Muscle of back (tissue), 3 donors: ENCODE measurements at regions not wholly inside any gene's neighbourhood (a gene's known extent, or its start where the extent isn't known, plus 50 kb on each side); places are given as distances from the start of the nearest gene placed in this dataset.
A peak's percentile ranks its signal among the peaks of the same experiment; 100 is the strongest.

ENCODE experiments used
- DNase-seq, 3 donors: peaks; one replicate each; pipeline versions ENCODE4 v3.0.0 to v3.0.0-alpha.2; 2013

DNA sequence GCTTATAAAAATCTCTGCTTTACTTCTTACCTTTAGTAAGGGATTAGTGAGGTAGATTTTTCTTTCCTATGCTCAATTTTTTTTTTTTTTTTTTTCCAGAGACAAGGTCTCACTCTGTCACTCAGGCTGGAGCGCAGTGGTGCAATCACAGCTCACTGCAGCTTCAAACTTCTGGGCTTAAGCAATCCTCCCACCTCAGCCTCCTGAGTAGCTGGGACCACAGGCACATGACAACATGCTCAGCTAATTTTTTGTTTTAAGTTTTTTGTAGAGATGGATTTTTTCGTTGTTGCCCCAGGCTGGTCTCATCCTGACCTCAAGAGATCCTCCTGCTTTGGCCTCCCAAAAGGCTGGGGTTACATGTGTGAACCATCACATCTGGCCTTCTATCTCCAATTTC is 58.9 kb upstream of the RREB1 start:
- no peak for DNase-seq

DNA sequence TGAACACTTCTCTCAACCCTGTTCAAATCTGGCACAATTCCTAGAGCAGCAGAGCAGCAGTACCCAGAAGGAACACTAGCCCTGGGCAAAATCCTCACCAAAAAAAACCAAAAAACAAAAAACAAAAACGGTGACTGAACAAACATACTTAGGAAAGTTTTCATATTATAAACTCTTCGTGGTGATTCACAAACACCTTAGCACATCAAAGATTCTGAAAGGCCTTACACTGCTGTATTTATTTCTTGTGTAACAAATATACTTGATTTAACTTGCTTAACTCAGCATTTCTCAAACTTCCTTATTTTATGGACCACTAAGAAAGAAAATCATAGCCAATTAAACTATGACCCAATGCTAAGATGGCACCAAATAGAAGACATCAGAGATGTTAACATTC is 57.8 kb upstream of the RREB1 start:
- DNase-seq: no peak

DNA sequence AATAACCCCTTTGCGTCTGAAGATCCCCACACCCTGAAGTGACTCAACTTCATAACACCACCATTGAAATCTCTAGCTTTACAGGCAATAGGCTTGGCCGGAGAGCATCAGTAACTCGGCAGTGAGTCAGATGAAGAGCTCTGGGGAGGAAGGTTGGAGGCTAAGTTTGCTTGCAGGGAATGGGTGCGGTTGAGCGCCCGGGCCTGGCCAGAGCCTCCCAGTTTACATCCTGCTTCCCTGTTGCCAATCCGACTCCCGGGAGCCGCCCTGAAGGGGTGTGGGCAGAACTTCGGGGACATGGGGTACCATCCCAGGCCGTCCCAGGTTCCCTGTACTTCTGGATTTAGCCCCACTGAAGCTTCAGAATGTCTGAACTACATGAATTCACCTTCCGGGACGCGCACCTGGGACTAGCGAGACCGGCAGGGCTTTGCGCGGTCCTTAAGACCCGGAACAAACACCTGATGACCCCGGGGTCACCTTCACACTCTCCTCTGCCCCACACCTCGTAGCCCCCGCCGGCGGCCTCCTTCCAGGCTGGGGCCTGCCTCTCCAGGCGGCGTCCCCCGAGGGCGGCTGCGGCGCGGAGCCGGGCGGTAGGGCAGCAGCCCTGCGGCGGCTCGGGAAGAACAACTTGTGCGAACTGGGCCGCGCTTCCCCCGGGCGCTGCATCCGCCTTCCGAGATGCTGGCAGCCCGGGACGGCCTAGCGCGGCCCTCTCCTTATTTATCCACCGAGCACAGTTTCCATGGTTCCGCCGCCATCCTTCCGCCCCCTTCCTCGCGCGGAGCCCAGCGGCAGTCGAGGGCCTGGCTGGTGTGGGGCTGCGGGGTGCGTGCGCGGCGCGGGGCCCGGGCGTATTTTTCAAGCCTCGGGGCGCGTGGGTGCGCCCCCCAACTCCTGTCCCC is 56.6 kb upstream of the RREB1 start:
- peak; percentile 56 to 82 (median 57) for DNase-seq

DNA sequence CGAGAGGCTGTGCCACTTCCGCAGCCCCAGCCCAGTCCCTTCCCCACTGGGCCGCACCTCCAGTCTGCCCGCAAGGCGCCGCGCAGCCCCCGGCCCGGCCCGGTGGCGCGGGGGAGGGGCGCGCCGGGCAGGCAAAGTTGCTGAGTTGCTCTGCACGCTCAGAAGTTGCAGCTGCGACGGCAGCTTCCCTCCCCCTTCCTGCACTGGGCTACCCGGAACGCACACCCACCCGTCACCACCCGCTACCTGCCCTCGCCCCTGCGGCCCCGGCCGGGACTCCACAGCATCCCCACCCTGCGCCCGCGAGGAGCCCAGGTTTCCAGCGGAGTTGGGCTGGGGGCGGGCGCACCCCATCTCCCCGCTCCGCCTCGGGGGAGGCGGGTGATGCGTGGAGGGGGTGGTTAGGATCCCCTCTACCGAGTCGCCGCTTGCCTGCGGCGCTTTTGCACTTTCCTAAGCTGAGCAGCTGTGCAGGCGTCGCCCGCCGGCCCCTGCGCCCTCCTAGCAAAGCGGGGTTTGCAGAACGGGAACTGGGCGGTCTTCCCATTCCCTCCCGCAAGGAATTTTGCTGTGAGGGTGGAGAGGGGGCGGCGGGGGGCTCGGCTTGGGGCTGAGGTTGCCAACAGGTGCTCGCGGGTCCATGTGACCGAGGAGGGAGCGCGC is 55.9 kb upstream of the RREB1 start:
- DNase-seq: peak; percentile 59 to 91 (median 67)

DNA sequence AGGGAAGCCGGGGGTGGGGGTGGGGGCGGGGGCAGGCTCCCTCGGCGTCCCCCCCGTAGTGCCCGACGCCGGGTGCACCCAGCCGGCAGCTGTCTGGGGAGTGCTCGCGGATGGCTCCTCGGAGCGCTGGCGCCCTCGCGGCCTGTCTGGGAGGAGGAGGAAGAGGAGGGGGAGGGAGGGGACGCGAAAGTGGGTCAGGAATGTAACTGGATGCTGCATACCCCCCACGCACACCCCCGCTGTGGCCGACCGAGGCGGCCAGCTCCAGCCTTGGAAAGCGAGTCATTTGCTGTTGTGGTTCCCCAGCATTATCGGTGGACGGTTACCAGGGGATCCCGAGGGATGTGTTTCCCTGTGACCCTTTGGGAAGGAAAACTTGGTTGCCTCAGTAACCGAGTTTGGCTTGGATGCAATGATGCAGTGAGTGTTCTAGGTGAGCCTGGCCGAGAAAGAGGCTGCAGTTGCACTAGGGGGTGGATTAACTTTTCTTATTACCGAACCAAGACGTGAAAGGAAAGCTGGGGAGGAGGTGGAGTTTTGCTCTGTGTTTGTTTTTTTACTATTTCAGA is 55.2 kb upstream of the RREB1 start:
- peak; percentile 64 to 75 (median 70) for DNase-seq

DNA sequence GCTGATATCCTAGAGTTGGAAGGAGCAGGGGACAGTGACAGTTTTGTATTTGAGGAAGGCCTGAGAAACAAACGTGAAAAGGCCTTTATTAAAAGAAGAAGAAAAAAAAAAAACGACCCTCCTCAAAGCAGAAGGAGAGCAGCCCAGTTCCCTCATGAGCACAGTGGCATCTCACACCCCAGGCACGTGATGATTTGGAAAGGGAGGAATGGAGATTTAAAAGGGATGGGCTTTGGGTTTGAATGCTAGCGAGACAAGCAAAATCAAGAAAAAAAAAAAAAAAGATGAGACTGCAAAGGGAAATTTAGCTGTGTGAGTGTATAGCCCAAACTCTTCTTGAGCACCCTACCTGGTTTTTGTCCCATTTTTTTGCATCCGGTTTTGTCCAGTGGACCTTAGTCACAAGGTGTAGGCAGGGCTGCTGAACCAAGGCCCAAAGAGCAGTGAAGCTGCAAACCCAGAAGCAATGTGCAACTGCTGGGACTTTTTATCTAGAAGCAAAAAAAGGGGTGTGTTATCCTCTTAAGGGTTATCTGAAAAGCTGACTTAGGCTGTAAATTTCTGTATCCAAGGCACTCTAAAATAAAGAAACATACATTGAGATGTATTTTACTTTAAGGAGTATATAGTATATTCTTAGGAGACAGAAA is 54.5 kb upstream of the RREB1 start:
- DNase-seq: no peak
